Femur (tissue), 1 donor: ENCODE measurements at regions not wholly inside any gene's neighbourhood (a gene's known extent, or its start where the extent isn't known, plus 50 kb on each side); places are given as distances from the start of the nearest gene placed in this dataset.

ENCODE experiments used
- DNase-seq: peaks from one replicate; pipeline ENCODE4 v3.0.0-alpha.2; 2017

DNA sequence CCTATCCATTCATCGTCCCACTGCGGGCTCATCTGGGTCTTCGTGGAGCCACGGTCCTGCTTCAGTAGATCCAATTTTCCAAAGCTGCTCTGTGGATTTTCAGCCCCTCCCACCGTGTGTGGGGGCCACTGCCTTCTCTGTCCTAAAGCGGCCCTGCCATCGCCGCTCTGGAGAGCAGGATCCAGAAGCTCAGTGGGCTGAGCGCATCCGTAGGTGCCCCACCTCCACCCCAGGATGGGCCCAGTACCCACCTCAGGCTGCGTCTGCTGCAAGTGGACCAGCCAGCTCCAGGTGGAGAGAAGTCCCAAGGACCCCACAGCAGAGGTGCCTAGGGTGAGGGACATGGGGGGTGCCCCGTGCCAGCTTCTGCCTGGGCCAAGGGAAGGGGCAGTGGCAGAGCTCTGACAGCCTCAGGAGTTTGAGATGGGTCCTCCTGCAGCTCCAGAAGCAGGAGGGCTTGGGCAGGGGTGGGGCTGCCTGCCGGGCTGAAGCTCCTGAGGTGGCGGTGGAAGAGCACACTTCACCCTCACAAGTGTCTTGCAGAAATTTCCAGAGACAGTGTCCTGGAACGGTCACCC, 148.1 kb upstream of the C14orf180 start:
- DNase-seq, result no peak

DNA sequence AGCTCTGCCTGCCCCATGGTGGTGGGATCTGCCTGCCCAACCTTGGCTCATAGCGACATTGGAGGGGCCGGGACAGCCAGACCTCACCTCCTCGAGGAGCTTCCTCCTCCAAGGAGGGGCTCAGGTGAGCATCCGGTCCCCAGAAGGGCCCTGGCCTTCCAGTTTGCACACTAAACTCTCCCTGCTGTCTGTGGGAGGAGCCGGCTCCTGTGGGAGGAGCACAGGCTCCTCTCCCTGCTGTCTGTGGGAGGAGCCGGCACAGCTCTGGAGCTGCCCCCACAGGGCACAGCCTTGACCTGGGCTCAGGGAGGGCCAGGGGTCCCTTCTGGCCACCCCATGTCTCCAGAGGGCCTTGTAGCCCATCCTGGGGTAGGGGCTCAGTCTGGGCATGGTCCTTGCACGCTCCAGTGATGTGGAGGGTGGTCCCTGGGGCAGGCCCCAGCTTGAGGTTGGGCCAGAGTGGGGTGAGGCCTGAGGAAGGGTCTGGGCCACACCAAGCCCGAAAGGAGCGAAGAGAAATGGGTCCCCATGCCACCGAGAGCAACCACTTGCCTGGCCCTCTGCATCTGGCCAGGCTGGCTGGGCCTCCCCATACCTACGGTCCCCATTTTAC, 147.5 kb upstream of the C14orf180 start:
- no peak for DNase-seq

DNA sequence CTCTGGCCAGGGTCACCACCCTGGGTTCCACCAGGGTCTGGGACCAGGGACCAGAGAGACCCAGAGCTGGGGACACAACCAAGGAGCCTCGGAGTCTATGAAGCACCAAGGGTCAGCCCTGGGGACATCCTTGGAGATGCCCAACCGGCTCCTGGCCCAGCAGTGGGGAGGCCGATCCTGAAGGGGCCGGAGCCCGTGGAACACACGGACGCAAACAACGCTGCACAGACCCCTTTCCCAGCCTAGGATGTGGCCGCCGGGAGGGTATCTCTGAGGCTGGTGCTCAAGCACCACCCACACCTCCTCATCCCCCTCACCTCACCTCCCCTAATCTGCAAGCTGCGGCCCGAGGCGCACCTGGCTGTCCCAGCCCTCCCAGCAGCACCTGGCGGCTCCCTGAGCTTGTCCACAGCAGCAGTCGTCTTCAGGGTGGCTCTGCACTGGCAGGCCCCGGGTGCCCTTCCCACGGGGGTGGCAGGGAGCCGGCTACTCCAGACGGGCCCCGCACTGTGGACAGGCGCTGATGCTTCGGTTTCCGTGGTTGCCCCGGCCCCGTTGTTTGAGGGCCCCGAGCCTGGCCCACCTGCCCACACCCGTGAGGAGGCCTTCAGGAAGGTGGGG, 146.8 kb upstream of the C14orf180 start:
- no peak for DNase-seq

DNA sequence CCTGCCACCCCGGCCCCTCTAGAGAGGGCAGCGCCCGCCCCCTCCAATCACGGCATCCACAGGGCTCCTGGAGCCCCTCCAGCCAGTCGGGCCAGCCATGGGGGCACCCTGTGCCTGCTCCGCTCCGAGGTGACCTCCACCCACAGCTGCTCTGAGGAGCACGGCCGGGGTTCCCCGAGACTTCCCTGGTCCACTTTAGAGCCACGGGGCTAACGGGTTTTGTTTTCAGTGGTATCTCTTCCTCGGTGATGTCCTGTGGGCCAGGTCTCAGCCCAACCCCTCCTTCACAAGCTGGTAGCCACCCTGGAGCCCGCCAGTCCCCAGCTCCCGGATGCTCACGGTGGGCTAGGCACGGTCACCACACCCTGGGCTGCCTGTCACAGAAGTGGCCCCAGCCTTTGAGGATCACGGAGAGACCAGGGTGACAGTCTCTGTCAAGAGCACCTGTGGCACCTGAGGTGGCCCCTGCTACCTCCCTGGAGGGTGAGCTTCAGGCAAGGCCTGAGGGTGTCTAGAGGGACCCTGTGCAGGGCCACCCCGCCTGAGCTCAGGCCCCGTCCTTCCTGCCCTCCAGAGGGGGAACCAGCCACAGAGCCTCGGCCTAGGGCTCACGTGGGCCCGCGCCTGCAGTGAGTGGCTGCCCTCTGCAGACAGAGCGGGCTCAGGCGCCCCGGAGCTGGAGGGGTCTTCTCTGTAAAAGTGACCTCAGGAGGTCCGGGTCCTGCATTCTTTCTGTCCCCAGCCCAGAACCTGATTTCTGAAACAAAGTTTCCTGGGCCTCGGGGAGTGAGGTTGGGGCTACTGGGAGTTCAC, 146.0 kb upstream of the C14orf180 start:
- no peak for DNase-seq

DNA sequence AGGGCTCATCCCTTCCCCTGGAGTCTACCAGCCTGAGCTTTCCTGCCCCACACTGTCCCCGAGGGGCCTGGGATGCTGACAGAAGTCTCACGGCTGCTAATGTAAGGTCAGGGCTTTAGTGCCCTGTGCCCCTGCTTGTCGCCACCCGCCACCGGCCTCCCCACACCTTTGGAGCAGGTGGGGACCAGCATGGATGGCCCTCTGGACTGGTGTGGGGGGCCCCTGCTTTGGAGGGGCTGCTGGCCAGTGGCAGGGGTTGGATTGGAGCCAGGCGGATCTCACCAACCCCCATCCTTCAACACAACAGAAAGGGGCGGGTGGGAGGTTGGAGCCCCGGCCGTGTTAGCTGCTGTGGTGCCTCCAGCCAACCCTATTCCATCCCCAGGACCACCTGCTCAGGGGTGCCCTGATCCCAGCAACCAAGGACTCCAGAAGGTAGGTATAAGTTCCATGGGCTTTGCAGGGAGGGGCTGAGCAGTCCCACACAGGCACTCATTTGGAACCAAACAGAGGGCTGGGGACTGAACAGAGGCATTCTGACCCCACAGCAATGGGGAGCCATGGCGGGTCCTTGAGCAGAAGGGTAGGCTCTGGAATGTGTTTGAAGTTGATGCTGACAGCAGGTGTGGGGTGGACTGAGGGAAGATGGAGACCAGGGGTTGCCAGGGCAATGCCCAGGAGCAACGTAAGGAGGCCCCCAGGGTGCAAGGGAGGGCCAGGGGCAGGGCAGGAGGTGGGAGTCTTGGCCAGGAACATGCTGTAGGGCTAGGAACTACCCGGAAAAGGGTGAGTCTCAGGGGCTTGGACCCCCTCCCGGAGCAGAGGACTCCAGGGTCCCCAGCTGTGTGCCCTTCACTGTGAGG, 145.1 kb upstream of the C14orf180 start:
- no peak for DNase-seq

DNA sequence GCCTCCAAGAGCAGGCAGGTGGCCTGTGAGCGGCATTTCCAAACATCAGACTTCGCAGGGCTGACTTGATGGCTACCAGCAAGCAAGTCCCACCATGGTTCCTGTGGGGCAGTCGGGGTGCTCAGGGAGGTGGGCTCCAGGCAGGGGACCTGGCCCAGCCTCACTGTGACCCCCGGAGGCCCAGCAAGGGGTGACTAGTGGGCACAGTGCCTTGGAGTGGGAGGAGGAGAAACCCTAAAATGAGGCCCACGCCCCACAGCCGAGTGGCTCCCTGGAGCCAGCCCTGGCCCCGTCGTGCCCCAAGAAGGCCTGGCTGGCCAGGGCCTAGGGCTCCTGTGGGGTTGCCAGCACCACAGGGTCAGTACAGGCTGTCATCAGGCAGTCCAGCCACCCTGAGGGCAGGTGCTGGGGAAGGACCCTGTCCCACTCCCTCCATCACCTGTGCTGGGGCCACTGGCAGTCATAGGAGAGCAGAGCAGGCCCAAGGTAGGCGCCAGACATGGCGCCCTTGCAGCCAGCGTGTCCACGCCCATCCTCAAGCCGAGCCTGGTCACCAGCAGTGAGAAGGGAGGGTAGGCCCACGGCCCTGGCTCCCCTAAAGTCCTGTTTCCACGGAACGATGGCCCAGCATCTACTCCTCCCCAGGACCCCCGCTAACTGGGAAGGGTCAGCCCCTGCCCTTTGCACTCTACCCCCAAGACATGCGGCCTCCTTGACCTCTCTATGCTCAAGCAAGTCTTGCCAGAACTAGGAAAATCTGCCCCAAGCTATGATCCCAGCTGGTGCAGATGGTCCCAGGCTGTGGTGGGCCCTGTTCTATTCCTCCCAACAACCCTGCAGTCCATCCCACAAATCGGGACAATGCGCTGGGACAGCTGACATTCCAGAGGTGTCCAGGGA, 144.2 kb upstream of the C14orf180 start:
- no peak for DNase-seq

DNA sequence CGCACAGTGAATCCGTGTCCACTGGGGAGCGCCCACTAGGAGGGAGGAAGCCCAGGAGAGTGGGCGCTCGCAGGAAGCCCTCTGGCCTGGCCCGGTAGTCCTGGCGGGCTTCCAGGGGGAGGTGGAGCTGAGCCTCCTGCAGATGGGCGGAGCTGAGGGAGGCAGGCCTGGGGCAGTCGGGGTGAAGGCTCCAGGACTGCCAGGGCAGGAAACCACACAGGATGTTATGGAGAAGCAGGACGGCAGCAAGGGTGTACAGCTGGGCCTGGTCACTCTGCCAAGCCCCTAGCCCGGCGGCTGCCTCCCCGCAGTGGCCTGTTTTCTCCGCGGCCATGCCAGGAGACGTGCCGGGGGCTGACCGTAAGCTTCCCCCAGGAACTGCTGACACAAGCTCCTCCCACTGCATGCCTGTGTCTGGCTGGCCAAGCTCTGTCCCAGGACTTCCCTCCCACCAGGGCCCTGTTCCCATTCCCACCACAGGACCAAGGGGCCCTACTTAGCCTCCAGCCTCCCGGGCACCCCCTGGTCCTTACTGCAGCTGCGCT, 143.4 kb upstream of the C14orf180 start:
- peak; percentile 81 for DNase-seq

DNA sequence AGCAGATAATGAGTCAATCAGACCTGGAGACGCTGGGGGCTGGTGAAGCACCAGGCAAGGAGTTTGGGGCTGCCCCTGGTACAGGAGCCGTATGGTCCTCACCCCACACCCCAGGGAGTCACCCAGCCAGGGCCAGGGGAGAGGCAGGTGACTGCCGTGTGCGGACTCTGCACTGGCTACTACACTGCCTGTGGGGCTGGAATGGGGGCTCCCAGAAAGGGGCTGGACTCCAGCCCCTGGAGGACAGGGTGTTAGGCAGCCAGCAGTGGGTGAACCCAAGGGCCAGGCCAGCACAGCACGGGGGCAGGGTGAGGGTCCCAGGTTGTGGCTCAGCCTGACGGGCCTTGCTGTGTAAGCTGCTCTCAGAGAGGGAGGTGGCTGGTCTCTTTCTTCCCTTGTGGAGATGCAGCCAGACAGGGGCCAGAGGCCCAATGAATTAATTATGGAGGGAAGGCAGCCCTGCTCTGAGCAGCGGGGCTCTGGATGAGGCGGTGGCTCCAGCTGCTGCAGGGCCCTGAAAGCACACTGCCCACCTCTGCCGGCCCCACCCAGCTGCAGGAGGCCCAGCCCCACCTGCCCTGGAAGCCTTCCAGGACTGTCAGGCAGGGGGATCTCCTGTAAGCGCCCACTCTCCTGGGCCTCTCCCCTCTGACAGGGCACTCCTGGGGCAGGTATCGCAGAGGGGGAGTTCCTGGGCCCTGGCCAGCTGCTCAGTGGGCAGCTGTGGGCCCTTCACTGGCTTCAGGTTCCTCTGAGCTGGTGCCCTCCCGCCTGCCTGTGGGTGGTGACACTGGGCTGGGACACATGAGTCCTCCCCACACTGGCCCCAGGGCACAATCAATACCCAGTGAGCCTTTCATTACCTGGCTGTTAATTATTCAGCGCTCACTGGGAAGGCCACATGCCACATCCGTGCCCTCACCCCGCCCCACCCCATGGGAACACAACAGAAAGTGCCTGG, 142.5 kb upstream of the C14orf180 start:
- DNase-seq, result no peak

DNA sequence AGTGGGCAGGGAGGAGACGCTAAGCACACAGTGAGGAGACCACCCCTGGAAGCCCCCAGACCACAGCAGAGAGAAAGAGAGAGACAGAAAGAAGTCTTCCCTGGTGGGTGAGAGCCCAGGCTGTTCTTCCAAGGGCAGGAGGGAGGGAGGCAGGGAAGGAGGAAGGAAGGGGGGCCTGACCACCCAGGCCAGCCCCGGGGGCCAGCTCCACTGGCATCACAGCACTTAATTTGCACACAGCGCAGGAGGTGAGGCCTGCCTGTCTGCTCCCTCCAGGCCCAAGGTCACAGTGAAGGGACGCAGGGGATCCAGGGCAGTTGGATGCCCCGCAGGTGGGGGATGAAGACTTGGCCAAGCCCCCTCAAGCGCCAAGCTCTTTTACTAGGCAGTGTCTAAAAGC, 141.9 kb upstream of the C14orf180 start:
- DNase-seq, result no peak

DNA sequence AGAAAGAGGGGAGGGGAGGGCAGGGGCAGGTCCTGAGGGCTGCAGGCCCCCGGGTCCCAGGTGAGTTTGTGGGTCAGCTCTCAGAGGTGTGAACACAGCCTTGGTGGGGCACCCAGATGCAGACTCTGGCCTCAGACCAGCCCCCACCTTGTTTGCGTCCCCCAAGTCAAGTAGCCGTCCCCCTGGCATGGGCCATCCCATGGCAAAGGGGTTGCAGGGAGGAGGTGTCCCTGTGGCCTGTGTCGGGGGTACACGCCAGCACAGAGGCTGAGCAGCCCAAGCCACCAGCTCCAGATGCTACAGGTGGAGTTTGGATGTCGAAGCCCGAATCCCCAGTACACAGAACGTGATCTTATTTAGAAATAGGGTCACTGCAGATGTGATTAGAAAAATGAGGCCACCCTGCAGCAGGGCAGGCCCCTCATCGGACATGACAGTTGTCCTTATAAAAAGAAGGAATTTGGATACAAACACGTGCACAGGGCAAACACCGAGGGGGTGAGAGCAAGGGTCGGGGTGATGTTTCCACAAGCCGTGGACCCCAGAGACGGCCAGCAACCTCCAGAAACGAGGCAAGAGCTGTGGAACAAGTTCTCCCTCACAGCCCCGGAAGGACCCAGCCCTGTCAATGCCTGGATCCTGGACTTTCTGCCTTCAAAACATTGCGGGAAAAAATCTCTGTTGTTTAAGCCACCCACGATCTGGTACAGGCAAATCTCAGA, 141.2 kb upstream of the C14orf180 start:
- DNase-seq, result no peak

DNA sequence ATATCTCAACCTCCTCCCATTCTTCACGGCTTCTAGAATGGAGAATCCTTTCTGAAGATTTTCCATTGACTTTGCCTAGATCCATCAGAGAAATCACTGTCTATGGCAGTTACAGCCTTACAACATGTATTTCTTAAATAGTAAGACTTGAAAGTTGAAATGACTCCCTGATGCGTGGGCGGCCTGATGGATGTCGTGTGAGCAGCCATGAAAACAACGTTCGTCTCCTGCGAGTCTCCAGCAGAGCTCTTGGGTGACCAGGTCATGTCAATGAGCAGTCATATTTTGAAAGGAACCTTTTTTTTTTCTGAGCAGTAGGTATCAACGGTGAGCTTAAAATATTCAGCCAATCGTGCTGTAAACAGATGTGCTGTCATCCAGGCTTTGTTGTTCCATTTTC, 139.9 kb upstream of the C14orf180 start:
- DNase-seq, result no peak

DNA sequence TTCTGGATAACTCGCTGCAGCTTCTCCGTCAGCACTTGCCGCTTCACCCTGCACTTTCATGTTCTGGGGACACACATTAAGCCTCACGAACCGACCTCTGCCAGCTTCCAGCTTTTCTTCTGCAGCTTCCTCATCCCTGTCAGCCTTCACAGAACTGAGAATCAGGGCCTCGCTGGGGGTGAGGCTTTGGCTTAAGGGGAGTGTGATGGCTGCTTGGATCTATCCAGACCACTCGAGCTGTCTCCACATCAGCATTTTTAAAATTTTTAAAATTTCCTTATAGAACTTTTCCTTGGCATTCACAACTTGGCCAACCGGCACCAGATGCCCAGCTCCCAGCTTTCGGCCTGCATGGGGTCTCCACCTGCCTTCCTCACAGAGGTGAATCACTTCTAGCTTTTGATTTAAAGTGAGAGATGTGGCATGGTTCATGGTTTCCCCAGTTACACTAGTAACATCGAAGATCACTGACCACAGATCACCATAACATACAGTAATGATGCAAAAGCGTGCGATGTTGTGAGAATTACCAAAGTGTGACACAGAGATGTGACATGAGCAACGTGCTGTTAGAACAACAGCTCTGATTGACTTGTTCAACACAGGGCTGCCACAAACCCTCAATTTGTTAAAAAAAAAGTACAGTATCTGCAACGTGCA, 139.1 kb upstream of the C14orf180 start:
- no peak for DNase-seq

DNA sequence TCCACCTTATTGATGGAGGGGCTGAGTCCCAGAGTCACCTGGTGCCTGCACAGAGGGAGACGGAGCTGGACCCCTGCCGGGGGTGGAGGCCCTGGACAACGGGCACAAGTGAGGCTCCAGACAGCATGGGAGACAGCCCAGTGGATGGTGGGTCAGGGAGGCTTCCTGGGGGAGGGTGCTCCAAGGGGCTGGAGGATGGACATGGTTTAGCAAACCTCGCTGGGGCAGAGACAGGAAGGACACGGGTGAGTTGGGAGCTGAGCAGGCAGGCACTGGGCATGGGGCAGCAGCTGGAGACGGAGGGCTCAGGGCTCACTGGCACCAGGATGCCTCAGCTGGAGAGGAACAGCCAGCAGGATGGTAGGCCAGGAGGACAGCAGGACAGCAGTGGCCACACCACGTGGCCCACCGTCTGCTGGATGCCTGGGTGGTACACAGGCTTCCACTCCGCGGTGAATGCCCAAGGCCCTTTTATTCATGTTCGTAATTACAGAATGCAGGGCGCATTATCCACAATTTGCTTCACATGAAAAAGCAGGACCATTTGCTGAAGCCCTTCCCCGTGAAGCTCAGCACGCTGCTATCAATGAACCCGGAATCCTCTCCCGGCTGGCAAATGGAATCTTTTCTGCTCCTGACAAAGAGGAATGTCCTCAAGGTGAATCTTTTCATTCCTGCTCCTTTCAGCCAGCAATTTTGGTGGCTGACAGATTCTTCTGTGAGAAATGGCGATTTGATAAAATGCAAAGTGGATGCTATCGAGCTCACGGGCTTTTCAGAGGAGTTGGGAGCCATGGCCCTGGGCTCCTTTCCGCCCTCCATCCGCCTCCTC, 138.1 kb upstream of the C14orf180 start:
- DNase-seq, result no peak

DNA sequence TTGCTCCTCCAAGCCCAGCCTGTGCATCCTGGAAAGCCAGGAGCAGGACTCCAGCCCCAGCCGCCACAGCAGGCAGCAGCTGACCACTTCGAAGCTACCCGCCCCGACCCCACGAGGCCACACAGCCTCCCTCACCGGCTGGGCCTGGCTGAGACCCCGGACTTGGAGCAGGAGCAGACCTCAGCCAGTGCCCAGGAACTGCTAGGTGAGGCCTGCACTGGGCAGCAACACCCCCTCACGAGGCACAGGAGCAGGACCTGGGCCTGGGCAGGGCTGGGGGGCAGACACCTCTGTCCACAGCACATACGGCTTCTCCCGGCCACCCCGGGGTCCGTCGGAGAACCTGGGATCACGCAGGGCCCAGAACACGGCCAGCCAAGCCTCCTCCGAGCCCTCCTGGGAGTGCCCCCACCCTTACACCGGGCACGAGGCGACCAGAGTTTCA, 137.4 kb upstream of the C14orf180 start:
- no peak for DNase-seq

DNA sequence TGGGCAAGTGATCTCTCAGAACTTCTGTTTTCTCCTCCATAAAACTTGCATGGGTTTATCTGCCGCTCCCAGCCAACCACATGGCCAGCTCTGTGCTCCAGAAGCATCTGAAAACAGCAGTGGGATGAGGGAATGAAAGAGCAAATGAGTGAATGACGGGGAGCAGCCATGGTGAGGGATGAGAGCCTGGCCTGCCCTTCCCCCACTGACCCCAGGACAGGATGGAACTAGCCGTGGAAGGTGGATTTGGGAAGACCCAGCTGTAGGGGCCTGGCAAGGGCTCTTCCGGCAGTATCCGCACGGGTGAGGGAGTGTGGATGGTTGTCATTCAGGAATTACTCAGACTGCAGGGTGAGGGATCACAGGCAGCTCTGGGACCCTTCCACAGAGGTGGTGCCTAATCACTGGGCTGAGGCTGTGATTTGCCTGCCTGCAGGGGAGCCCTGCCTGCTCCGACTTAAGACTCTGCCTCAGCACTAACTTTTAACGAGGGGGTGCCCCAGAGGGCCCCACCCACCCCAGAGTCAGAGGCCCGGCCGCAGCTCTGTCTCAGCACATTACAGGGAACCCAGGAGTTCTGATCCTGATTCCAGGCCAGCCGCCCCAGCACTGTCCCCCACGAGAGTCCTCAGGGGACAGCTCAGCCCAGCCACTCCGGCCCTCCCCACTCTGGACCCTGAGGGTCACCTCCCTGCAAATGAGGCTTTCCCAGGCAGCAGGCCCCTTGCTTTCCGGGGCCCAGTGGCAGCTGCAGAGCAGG, 136.8 kb upstream of the C14orf180 start:
- DNase-seq, result no peak

DNA sequence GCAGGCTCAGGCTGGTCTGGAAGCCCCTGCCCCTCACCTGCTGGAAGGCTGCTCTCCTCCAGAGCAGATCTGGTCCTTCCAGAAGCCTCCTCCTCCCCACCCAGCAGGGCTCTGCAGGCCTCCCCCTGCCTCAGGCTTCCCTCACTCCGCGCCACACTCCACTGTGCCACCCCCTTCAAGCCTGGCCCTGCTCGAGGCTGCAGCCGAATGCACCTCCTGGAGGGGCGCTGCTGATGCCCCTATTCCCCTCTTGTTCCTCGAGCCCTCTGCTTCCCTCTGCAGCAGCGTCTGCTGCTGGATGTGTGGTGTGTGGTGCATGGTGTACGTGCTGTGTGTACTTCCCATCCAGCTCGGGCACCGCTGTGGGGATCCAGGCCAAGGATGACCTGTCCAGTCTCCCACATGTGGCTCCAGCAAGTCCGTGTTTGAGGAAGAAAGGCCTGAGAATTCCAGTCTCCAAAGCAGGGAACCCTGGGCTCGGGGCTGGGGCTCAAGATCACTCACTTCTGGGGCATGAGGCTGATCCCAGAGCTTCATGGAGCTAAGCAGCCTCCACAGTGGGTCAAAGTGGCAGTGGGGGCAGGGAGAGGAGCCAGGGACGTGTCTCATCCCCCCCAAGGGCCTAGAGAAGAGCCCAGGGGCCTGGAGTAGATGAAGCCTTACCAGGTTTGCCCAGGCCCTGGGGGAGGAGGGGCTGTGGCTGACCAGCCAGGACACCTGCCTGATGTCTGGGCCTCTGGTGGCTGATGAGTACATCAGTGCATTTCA, 136.0 kb upstream of the C14orf180 start:
- no peak for DNase-seq
